Activated naive CD8-positive, alpha-beta T cell treated with anti-CD3 and anti-CD28 coated beads, Interleukin-2, amount 50 U/mL, for 24 hours (primary cell): ENCODE measurements at regions not wholly inside any gene's neighbourhood (a gene's known extent, or its start where the extent isn't known, plus 50 kb on each side); places are given as distances from the start of the nearest gene placed in this dataset.

ENCODE experiments used
- ATAC-seq: fragments of 150-1000 bp; cut with Tn5 transposase; one replicate; pipeline ENCODE4 v1.10.0; 2021
- DNase-seq: peaks from one replicate; pipeline ENCODE4 v3.0.0; 2021
- H3K27ac Mint-ChIP-seq: one replicate; pipeline ENCODE4 v1.8.0; 2021; ENCODE audit warnings: mild to moderate bottlenecking, mixed read lengths
- H3K27me3 Mint-ChIP-seq: one replicate; pipeline ENCODE4 v1.8.0; 2021; ENCODE audit warnings: mixed read lengths
- H3K36me3 Mint-ChIP-seq: one replicate; pipeline ENCODE4 v1.8.0; 2021; ENCODE audit warnings: low read depth, mixed read lengths
- H3K4me1 Mint-ChIP-seq: one replicate; pipeline ENCODE4 v1.8.0; 2021; ENCODE audit warnings: mixed read lengths
- H3K4me3 Mint-ChIP-seq: one replicate; pipeline ENCODE4 v1.8.0; 2021; ENCODE audit warnings: mild to moderate bottlenecking, moderate library complexity, mixed read lengths
- H3K9me3 Mint-ChIP-seq: one replicate; pipeline ENCODE4 v1.8.0; 2021; ENCODE audit warnings: mixed read lengths

DNA sequence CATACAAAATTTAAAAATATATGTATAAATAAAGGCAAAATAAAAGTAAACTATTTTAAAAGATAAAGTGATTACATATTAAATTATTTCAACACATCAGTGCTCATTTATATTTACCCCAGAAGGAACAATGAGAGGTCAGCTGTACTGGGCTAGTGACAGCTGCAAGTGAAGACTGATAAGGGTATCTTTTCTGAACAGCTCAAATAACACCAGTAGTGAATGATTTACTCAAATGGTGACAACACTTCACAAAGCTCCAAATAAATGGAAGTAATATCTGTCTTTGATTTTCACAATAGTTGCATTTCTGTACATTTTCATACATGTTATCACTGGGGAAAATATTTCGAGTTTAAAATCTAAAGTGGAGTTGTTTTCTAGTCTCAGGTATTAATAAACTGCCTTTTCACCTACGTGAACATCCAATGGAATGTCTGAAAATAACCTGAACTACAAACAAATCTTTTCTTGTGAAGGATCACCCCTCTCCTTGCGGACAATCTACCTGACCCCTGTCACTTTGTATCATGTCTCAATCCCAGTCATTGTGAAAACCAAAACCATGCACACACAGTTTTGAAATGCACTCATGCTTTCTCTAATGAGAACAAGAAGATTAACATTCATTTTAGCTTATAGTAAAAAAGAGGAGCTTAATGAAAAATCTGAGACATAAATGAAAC lies 1928.8 kb upstream of the CELF4 start:
- DNase-seq, result no peak
- Mint-ChIP-seq H3K4me3 (no peak overlapping the region), H3K27me3 (no peaks in the 10 kb centered on the region), H3K9me3 (peaks cover 17% of the 10 kb centered on the region), H3K36me3 (no peaks in the 10 kb centered on the region), H3K4me1 (no peaks in the 10 kb centered on the region), H3K27ac (no peak overlapping the region)
- ATAC-seq, result no peak

DNA sequence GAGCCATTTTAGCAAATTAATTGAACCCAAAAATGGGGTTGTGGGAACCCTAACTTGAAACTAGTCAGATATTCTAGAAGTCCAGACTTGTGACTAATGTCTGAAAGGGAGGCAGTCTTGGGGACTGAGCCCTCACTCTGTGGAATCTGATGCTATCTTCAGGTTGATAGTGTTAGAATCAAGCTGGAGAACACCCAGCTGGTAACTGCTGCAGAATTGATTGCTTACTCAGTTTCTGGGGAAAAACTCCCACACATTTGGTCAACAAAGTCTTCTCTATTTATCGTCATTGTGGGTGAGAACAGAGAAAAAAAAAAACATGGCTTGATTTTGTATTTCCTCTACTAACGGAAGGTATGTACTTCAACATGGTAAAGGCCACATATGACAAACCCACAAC lies 1925.8 kb upstream of the CELF4 start:
- no peak for ATAC-seq
- H3K4me1 Mint-ChIP-seq, result no peaks in the 10 kb centered on the region
- H3K27ac Mint-ChIP-seq, result no peak overlapping the region
- H3K27me3 Mint-ChIP-seq, result no peaks in the 10 kb centered on the region
- no peaks in the 10 kb centered on the region for H3K36me3 Mint-ChIP-seq
- no peak for DNase-seq
- no peak overlapping the region for H3K4me3 Mint-ChIP-seq
- H3K9me3 Mint-ChIP-seq, result peaks cover 9% of the 10 kb centered on the region

DNA sequence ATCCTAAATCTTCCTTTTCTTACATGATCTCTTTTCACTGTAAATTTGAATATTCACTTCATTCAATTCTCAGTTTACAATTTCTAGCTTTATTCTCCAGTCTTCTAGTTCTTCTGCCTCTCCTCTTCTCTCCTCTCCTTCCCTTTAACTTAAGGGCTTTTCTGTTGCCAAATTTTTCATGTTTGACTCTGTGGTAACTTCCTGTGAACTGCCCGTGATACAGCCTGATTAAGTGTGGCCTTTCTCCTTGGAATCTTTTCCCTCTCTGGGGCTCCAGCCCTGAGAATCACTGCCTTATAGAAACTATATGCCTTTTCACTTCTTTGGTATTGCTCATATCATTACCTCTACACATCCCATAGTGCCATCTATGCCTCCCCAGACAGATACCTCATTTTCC lies 1923.8 kb upstream of the CELF4 start:
- no peaks in the 10 kb centered on the region for H3K36me3 Mint-ChIP-seq
- peaks cover 9% of the 10 kb centered on the region for H3K9me3 Mint-ChIP-seq
- no peak overlapping the region for H3K27ac Mint-ChIP-seq
- H3K4me3 Mint-ChIP-seq, result no peak overlapping the region
- ATAC-seq, result no peak
- no peaks in the 10 kb centered on the region for H3K4me1 Mint-ChIP-seq
- no peaks in the 10 kb centered on the region for H3K27me3 Mint-ChIP-seq
- no peak for DNase-seq

DNA sequence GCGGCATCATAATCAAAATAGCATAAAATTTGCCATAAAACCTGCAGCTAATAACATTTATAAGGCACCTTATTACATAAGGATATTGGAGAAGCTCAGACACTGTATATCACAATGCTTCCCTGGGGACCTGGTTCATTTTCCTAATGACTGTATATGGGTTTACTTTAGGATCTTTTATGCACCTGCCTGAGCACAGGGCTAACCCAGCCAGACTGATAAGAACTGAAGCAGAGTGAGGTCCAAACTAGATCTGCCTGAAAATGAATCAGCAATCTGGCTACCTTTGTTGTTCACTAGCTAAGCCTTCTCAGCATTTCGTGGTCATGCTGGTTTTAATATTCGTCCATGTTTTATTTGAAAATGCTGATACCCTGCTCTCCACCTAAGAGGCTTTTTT lies 1922.3 kb upstream of the CELF4 start:
- no peak overlapping the region for H3K4me3 Mint-ChIP-seq
- H3K4me1 Mint-ChIP-seq, result no peaks in the 10 kb centered on the region
- peaks cover 7% of the 10 kb centered on the region for H3K9me3 Mint-ChIP-seq
- H3K27ac Mint-ChIP-seq, result no peak overlapping the region
- H3K27me3 Mint-ChIP-seq, result no peaks in the 10 kb centered on the region
- ATAC-seq, result no peak
- H3K36me3 Mint-ChIP-seq, result no peaks in the 10 kb centered on the region
- DNase-seq, result no peak

DNA sequence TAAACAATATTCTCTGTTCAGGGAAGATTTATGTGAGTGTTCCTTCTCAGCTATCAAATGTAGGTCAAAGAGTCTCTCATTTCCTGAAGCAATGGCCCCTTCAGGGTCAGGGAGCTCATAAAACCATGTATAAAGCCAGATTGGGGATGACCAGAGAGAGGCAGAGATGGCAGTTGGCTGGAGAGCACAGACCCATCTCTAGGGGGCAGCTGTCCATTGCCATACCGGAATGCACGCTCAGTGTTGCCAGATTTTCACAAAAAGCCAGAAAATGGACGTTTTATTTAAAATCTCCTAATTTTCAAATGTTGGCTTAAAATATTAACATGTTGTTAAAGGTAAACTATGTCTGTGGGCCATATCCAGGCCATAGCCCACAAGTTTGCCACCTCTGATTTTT lies 1920.7 kb upstream of the CELF4 start:
- no peak overlapping the region for H3K4me3 Mint-ChIP-seq
- ATAC-seq (no peak), DNase-seq (no peak)
- H3K27ac Mint-ChIP-seq, result no peak overlapping the region
- no peaks in the 10 kb centered on the region for H3K36me3 Mint-ChIP-seq
- H3K4me1 Mint-ChIP-seq, result no peaks in the 10 kb centered on the region
- no peaks in the 10 kb centered on the region for H3K27me3 Mint-ChIP-seq
- peaks cover 7% of the 10 kb centered on the region for H3K9me3 Mint-ChIP-seq

DNA sequence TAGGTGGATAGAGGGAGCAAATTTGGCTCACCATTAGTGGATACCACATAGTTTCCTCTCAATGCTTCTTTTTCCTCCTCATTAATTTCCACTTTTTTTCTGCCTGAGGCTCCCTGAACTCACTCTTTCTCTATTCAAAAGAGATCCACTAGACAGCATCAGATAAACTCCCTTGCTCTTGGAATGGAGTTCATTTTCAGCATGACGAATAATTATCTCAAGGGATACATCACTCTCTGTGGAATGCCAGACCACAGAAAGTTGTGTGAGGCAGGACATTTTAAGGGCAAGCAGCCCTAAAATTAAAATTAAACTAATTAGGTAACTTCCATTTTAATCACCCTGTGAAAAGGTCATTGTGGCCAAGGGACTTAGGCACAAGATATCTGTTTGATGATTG lies 1920.1 kb upstream of the CELF4 start:
- Mint-ChIP-seq H3K4me3 (no peak overlapping the region), H3K9me3 (peaks cover 5% of the 10 kb centered on the region), H3K4me1 (no peaks in the 10 kb centered on the region), H3K27me3 (no peaks in the 10 kb centered on the region), H3K36me3 (no peaks in the 10 kb centered on the region), H3K27ac (no peak overlapping the region)
- ATAC-seq (no peak), DNase-seq (no peak)

DNA sequence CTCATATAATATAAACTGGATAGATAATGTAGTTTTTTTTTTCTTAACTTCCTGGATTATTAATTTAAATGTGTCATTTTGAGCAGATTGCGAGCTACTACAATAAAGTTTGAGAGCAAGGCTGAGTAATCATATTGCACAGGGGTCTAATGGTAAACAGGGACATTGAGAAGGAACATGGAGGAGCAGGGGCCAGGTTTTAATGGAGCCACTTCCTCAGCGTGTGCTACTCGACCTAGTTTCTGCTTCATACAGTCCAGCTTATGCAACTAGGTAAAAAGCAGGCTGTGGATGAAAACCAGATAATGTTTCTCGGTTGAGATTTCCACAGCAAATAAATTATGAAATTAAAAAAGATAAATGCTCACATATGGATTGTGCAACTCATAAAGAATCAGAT lies 1915.7 kb upstream of the CELF4 start:
- no peaks in the 10 kb centered on the region for H3K36me3 Mint-ChIP-seq
- H3K4me3 Mint-ChIP-seq, result no peak overlapping the region
- ATAC-seq (no peak), DNase-seq (no peak)
- H3K27ac Mint-ChIP-seq, result no peak overlapping the region
- H3K9me3 Mint-ChIP-seq, result peaks cover 7% of the 10 kb centered on the region
- H3K27me3 Mint-ChIP-seq, result no peaks in the 10 kb centered on the region
- H3K4me1 Mint-ChIP-seq, result no peaks in the 10 kb centered on the region

DNA sequence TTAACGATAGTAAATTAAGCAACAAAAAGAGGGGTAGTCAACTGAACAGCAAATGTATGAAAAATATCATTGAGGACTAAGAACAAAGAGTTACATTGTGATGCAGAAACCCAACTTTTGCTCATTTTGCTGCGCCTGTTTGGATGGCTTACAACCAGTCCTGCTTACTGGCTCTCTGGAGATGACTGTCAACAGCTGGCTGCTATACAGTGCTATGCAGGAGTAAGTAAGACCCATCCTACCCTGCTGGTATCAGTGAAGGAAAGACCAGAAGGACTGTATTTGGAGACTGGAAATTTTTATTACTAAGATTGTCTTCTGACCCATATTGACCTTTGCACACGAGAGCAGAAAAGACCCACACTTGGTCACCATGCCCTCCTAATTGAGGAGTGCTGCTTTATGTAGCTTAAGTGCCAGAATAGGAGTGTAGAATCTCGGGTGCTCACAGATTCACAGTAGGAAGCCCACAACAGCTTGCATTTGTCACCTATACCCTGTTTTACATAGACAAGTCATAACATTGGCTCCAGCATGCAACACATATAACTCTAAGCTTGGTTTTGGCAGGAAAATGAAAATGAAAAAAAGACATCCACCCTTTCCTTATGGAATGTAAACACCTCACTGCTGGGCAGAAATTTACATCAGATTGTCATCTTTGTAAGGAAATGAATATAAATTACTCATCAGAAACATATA lies 1915.0 kb upstream of the CELF4 start:
- Mint-ChIP-seq H3K27me3 (no peaks in the 10 kb centered on the region), H3K4me3 (no peak overlapping the region), H3K9me3 (peaks cover 7% of the 10 kb centered on the region), H3K27ac (no peak overlapping the region), H3K36me3 (no peaks in the 10 kb centered on the region), H3K4me1 (no peaks in the 10 kb centered on the region)
- DNase-seq, result no peak
- ATAC-seq, result no peak

DNA sequence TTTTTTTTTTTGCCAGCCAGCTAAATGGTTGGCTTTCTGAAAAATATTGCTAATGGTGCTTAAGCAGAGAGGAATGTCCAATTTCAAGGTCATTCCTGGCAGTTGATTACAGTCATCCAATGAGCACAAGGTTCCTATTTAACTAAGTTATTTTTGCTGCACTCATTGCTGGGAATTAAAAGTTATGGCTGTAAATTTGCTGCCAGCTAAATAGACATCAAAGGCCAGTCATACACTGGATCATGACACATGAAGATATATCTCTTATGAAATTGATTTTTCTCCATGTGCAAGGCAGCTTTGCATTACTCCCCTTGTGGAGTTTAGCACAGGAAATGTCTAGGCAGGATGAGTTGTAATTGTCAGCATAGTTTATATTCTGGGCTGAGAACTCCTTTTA lies 1898.4 kb upstream of the CELF4 start:
- DNase-seq (no peak), ATAC-seq (no peak)
- Mint-ChIP-seq H3K27ac (no peak overlapping the region), H3K27me3 (no peaks in the 10 kb centered on the region), H3K4me1 (peaks cover 1% of the 10 kb centered on the region), H3K4me3 (no peak overlapping the region), H3K36me3 (no peaks in the 10 kb centered on the region), H3K9me3 (peaks cover 3% of the 10 kb centered on the region)

DNA sequence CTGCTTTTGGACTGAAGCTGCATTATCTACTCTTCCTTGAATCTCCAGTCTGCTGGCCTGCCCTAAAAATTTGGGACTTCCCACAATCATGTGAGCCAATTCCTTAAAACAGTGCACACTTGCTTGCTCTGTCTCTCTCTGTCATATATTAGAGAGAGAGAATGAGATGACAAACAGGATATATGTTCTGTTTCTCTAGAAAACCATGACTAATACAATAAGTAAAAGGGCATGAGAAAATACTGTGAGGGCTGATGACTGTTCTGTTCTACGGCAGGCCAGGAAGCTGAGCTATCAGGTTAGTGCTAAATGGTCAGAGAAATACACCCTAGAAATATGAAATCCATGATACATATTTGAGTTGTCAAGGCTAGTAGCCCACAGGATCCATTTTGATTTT lies 1896.8 kb upstream of the CELF4 start:
- no peak overlapping the region for H3K4me3 Mint-ChIP-seq
- DNase-seq, result no peak
- no peak overlapping the region for H3K27ac Mint-ChIP-seq
- H3K36me3 Mint-ChIP-seq, result no peaks in the 10 kb centered on the region
- peaks cover 8% of the 10 kb centered on the region for H3K9me3 Mint-ChIP-seq
- H3K27me3 Mint-ChIP-seq, result no peaks in the 10 kb centered on the region
- H3K4me1 Mint-ChIP-seq, result peaks cover 1% of the 10 kb centered on the region
- ATAC-seq, result no peak

DNA sequence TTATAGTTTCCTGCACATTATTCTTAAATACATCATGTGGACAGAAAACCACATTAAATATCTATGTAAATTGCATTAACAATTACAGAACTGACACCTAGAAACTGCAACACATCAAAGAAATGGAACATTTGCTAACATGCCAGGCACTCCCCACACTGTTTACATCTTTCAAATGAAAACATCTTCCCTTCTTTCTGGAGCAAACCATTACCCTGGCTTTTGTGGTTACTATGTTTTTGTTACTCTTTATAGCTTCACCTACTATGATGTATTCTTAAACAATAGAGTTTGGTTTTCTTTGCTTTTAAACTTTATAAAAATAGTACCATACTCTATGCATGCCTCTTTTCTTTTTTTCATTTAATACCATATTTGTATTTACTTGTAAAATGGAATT lies 1894.5 kb upstream of the CELF4 start:
- peaks cover 1% of the 10 kb centered on the region for H3K4me1 Mint-ChIP-seq
- peaks cover 8% of the 10 kb centered on the region for H3K9me3 Mint-ChIP-seq
- H3K27me3 Mint-ChIP-seq, result no peaks in the 10 kb centered on the region
- no peak overlapping the region for H3K27ac Mint-ChIP-seq
- no peak overlapping the region for H3K4me3 Mint-ChIP-seq
- DNase-seq (no peak), ATAC-seq (no peak)
- no peaks in the 10 kb centered on the region for H3K36me3 Mint-ChIP-seq

DNA sequence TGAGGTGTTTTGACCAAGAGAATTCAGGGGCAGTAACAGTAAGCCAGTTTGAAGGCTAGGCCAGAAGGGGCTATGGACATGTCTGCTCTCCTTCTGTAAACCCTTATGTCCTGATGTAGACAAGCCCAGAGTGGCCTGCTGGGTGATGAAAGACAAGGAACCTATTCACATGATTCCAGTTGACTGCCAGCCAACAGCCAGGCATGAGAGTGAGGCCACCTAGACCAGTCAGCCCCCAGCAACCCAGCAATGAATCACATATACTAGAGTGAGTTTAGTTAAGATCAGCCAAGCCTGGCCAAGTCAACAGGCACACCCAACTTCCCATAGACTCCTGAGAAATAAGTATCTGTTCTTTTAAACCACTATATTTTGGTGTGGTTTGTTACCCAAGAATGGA lies 1889.7 kb upstream of the CELF4 start:
- Mint-ChIP-seq H3K4me1 (peaks cover 2% of the 10 kb centered on the region), H3K27me3 (no peaks in the 10 kb centered on the region), H3K27ac (no peak overlapping the region), H3K36me3 (no peaks in the 10 kb centered on the region), H3K9me3 (peaks cover 4% of the 10 kb centered on the region), H3K4me3 (no peak overlapping the region)
- DNase-seq (no peak), ATAC-seq (no peak)

DNA sequence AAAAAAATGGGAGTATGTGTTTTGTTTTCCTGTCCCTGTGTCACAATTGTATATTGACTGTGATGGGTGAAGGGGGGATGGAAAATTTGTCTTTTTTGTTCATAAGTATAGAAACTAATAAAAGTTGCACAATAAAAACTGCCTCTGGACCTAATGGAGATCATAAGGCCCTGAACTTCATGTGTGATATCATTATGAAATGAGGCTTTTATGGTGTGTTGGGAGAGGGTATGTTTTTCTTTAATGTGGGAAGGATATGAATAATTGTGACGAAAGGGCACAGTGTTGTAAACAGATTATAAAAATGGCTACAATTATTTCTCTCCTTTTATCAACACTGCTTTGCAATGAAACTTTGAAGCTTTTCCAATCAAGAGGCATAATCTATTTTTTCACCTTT lies 1889.3 kb upstream of the CELF4 start:
- no peaks in the 10 kb centered on the region for H3K36me3 Mint-ChIP-seq
- H3K4me3 Mint-ChIP-seq, result no peak overlapping the region
- no peak for ATAC-seq
- no peak for DNase-seq
- no peak overlapping the region for H3K27ac Mint-ChIP-seq
- H3K9me3 Mint-ChIP-seq, result peaks cover 4% of the 10 kb centered on the region
- peaks cover 2% of the 10 kb centered on the region for H3K4me1 Mint-ChIP-seq
- no peaks in the 10 kb centered on the region for H3K27me3 Mint-ChIP-seq

DNA sequence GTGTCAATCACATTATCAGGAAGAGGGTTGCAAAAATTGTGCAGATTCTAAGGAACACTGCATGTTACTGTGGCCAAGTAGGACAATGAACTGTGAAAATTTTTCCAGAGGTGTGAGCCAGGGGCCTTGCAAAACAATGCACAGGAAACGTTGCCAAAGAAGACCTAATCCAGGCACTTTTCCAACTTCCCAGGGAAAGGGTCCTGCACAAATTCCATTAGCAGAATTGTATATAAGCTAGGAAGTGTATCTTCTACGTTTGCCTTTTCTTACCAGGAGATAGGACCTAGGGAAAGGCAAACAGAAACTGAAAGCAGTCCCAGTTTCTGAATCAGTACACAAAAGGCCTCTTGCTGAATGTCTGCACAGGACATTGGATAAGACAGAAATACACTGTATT lies 1888.3 kb upstream of the CELF4 start:
- peaks cover 4% of the 10 kb centered on the region for H3K9me3 Mint-ChIP-seq

DNA sequence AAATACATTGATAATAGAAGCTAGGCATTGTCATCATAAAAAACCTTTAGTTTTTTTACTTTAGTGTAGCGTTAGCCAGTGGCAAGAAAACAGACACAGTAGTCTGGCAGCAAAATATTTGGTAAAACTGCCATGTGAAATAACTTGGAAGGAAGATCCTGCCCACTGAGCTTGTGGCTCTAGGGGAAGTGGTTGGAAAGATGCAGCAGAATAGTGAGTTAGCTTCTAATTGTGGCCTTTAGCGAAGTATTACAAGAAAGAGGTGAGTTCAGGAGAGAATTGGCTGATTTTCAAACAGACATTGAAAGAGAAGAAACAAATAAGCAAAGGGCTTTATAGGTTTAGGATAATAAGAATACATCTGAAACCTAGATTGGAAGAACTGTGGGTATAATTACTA lies 1887.8 kb upstream of the CELF4 start:
- Mint-ChIP-seq H3K36me3 (no peaks in the 10 kb centered on the region), H3K27me3 (no peaks in the 10 kb centered on the region), H3K27ac (no peak overlapping the region), H3K9me3 (peaks cover under 1% of the 10 kb centered on the region), H3K4me3 (no peak overlapping the region), H3K4me1 (peaks cover 2% of the 10 kb centered on the region)
- DNase-seq (no peak), ATAC-seq (no peak)

More for the DNA sequence above, 1888.3 kb upstream of the CELF4 start:
- DNase-seq (no peak), ATAC-seq (no peak)
- Mint-ChIP-seq H3K4me3 (no peak overlapping the region), H3K27ac (no peak overlapping the region), H3K27me3 (no peaks in the 10 kb centered on the region), H3K4me1 (peaks cover 2% of the 10 kb centered on the region), H3K36me3 (no peaks in the 10 kb centered on the region)
